H1 (cell line): ENCODE measurements at regions not wholly inside any gene's neighbourhood (a gene's known extent, or its start where the extent isn't known, plus 50 kb on each side); places are given as distances from the start of the nearest gene placed in this dataset.

Source experiments
- GTF2F1 ChIP-seq: IDR thresholded peaks from 2 replicates; pipeline ENCODE4 v1.6.1; 2012; ENCODE audit warnings: low read depth, low read length, improper control_type of control experiment, borderline replicate concordance
- JUN ChIP-seq: IDR thresholded peaks from 2 replicates; pipeline ENCODE4 v1.6.1; 2011; ENCODE audit warnings: low read depth, mild to moderate bottlenecking, improper control_type of control experiment, low read length
- TF ChIP-seq, protein P1 (sequence below), 3 experiments: IDR thresholded peaks; 1 replicate in 2 of 3; 2 replicates in 1 of 3; pipeline versions ENCODE4 v1.5.1 to v1.6.1; 2011; ENCODE audit warnings: low read length in 3 of 3, mild to moderate bottlenecking in 3 of 3, inconsistent platforms in 2 of 3, low read depth in 1 of 3, moderate library complexity in 1 of 3; ENCODE audit not compliant: insufficient read depth in 1 of 3; ENCODE audit errors: control extremely low read depth in 1 of 3

DNA sequence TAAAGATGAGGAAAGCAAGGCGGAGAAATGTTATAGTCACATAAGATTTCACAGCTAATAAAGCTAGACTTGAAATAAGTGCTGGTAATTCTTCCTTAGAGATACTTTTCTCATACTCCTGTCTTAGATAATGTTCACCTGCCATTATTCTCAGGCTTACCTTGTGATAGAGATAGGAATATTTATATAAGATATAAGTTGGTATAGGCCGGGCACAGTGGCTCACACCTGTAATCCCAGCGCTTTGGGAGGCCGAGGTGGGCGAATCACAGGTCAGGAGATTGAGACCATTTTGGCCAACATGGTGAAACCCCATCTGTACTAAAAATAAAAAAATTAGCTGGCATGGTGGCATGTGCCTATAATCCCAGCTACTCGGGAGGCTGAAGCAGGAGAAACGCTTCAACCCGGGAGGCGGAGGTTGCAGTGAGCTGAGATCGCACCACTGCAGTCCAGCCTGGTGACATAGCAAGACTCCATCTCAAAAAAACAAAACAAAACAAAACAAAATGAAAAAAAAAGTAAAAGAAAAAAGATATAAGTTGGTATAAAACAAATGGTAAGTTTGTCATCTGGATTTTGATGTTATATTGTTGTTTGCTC is 1918.4 kb downstream of the MAT2B start:
- TF ChIP-seq, protein P1, sequence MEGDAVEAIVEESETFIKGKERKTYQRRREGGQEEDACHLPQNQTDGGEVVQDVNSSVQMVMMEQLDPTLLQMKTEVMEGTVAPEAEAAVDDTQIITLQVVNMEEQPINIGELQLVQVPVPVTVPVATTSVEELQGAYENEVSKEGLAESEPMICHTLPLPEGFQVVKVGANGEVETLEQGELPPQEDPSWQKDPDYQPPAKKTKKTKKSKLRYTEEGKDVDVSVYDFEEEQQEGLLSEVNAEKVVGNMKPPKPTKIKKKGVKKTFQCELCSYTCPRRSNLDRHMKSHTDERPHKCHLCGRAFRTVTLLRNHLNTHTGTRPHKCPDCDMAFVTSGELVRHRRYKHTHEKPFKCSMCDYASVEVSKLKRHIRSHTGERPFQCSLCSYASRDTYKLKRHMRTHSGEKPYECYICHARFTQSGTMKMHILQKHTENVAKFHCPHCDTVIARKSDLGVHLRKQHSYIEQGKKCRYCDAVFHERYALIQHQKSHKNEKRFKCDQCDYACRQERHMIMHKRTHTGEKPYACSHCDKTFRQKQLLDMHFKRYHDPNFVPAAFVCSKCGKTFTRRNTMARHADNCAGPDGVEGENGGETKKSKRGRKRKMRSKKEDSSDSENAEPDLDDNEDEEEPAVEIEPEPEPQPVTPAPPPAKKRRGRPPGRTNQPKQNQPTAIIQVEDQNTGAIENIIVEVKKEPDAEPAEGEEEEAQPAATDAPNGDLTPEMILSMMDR (IDR thresholded peaks at IDR 0.05; ENCODE audit: control extremely low read depth in 1 of 3, insufficient read depth in 1 of 3, low read depth in 1 of 3, low read length in 3 of 3) = no peak
- TF ChIP-seq GTF2F1 (no peak), JUN (no peak)
